Choroid plexus epithelial cell (primary cell): ENCODE measurements at regions not wholly inside any gene's neighbourhood (a gene's known extent, or its start where the extent isn't known, plus 50 kb on each side); places are given as distances from the start of the nearest gene placed in this dataset.

Experiments used
- DNase-seq: peaks from one replicate; pipeline ENCODE4 v3.0.0-alpha.2; 2010; ENCODE audit warnings: low read depth
- H3K4me3 ChIP-seq: 2 replicates; pipeline ENCODE4 v1.5.1; 2011; ENCODE audit warnings: low read depth, mild to moderate bottlenecking, control low read depth, low read length, moderate library complexity
- CTCF ChIP-seq: conservative IDR thresholded peaks from 2 replicates; pipeline ENCODE4 v1.5.1; 2011; ENCODE audit warnings: low read depth, mild to moderate bottlenecking, control low read depth, inconsistent platforms, low read length, moderate library complexity

DNA sequence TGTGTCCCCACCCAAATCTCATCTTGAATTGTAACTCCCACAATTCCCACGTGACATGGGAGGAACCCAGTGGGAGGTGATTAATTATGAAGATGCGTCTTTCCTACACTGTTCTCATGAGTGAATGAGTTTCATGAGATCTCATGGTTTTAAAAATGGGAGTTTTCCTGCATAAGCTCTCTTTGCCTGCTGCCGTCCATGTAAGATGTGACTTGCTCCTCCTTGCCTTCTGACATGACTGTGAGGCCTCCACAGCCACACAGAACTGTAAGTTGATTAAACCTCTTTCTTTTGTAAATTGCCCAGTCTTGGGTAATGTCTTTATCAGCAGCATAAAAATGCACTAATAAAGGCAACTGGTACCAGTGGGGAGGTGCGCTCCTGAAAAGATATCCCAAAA lies 67.7 kb upstream of the DRGX start:
- TF ChIP-seq CTCF: no peak
- DNase-seq: no peak
- no peak overlapping the region for H3K4me3 ChIP-seq

DNA sequence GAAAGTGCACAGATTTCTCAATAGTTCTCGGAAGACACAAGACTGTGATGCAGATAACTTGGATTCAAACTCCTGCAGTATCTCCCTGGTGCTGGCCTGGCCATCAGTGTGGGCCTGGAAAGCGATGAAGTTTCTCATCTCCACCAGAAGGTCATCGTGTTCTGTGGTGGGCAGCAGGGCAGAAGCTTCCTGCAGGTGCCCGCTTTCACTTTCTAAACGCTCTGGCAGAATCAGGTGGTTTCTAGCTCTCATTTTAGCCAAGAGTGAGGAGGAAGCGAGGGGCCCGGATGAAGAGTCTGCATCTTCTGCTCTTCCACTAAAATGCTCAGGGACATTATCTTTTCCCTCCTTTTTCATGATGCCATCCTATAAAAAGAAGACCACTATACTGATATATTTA lies 63.0 kb upstream of the DRGX start:
- no peak for DNase-seq
- no peak for TF ChIP-seq CTCF
- H3K4me3 ChIP-seq: no peak overlapping the region

DNA sequence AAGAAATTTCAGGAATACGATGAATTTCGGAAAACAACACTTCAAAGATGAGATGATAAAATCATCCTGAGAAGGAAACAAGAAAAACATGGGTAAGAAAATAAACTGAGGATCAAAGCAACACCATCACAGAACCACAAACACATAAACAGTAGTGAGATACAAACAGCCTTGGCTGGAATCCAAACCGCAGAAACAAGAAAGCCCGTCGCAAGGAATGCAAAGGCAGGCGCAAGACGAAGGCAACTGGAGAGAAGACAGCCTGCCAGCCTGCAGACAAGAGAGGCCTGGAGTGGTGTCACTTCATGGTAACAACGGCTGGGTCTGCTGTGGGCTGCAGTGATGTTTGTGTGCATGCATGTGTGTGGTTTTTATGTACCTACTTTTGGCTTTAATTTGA lies 61.8 kb upstream of the DRGX start:
- peak; percentile 33 for DNase-seq
- H3K4me3 ChIP-seq: no peak overlapping the region
- no peak for TF ChIP-seq CTCF

DNA sequence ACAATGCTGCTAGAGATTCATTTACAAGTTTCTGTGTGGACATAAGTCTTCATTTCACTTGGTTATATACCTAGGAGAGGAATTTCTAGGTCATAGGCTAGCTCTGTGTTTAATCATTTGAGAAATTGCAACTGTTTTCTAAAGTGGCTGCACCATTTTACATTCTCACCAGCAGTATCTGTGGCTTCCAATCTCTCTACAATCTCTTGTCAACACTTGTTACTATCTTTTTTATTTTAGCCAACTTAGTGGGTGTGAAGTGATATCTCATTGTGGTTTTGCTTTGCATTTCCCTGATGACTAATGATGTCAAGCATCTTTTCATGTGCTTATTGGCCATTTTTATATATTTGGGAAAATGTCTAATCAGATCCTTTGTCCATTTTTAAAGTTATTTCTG lies 53.0 kb upstream of the DRGX start:
- peak; percentile 8 for DNase-seq
- TF ChIP-seq CTCF: no peak
- H3K4me3 ChIP-seq: no peak overlapping the region

GRCh38 chr10:49446031-49446430 lies 50.1 kb upstream of the DRGX start:
- H3K4me3 ChIP-seq: no peak overlapping the region
- peak; percentile 61 for DNase-seq
- TF ChIP-seq CTCF: no peak
